Adrenal gland (tissue), 9 donors: ENCODE measurements at regions not wholly inside any gene's neighbourhood (a gene's known extent, or its start where the extent isn't known, plus 50 kb on each side); places are given as distances from the start of the nearest gene placed in this dataset.

Experiments
- DNase-seq, 7 donors: peaks; one replicate each; pipeline ENCODE4 v3.0.0-alpha.2; 2019 to 2020
- H3K27ac ChIP-seq, 5 donors: fragments of 200-600 bp; sonication (generic) in 4 of 5; 1 replicate in 3 of 5; 2 replicates in 2 of 5; pipeline versions ENCODE4 v1.5.1 to v1.8.0; 2016 to 2020; ENCODE audit warnings: mild to moderate bottlenecking in 1 of 5
- H3K27me3 ChIP-seq: fragments of 200-600 bp; 2 replicates; pipeline ENCODE4 v1.8.0; 2021
- H3K36me3 ChIP-seq, 2 donors: fragments of 200-600 bp; replicated peaks in 1 of 2; 1 replicate in 1 of 2; 2 replicates in 1 of 2; pipeline versions ENCODE4 v1.5.1 to v1.8.0; 2018 to 2022
- H3K4me1 ChIP-seq, 2 donors: fragments of 200-600 bp; replicated peaks in 1 of 2; 1 replicate in 1 of 2; 2 replicates in 1 of 2; pipeline versions ENCODE4 v1.5.1 to v1.8.0; 2018 to 2021
- H3K4me3 ChIP-seq, 4 donors: fragments of 200-600 bp; sonication (generic) in 3 of 4; one replicate each; pipeline ENCODE4 v1.5.1; 2016 to 2018
- H3K9me3 ChIP-seq, 3 donors: fragments of 200-600 bp; sonication (generic) in 1 of 3; replicated peaks in 1 of 3; 1 replicate in 2 of 3; 2 replicates in 1 of 3; pipeline versions ENCODE4 v1.5.1 to v1.8.0; 2016 to 2021
- POLR2A ChIP-seq, 2 donors: fragments of 450-650 bp; IDR thresholded peaks; one replicate each; pipeline ENCODE4 v1.6.1; 2017; ENCODE audit warnings: antibody characterized with exemption in 2 of 2, mild to moderate bottlenecking in 2 of 2, moderate library complexity in 1 of 2
- WGBS, 4 donors: extraction: QIAGEN DNeasy Blood & Tissue Kit in 2 of 4; methylation state at CpG; one replicate each; pipeline versions ENCODE4 v1.1.5 to v1.1.7; 2013 to 2017; 5-methylcytosine and 5-hydroxymethylcytosine counted together
- intact Hi-C, 2 donors: fragments of 100-400 bp; cut with DNase I; formaldehyde crosslinking; loops; one replicate each; pipeline versions ENCODE4 v1.14.1 to v1.15.0; 2022 to 2023
- TF ChIP-seq, protein P1 (sequence below), 6 experiments: fragments of 450-650 bp in 4 of 6; fragments of 200-600 bp in 2 of 6; sonication (generic) in 1 of 6; IDR thresholded peaks; 1 replicate in 5 of 6; 2 replicates in 1 of 6; pipeline versions ENCODE4 v1.5.1 to v1.8.0; 2016 to 2021; ENCODE audit warnings: antibody characterized with exemption in 6 of 6, mild to moderate bottlenecking in 2 of 6, moderate library complexity in 1 of 6
- donor health status: healthy with polysubstance abuse.
- donor health status: Bipolar disorder and iron deficiency.
- donor health status: DM: yes; HTN: yes; CAD: no.
- donor health status: DM: no; HTN: no; CAD: no.
- donor health status: DM: no; HTN: no; CAD: no.

GRCh38 chr5:61728287-61728686 lies 396.2 kb downstream of the ZSWIM6 start:
- Histone ChIP-seq H3K36me3 (no peaks in the 10 kb centered on the region), H3K9me3 (no peaks in the 10 kb centered on the region), H3K27ac (no peak overlapping the region), H3K4me3 (no peak overlapping the region), H3K27me3 (no peaks in the 10 kb centered on the region), H3K4me1 (peaks cover 0 to 16% of the 10 kb centered on the region in 2 donors)
- intact Hi-C loops, result no loop called here
- DNase-seq, result no peak
- WGBS, 4 donors, result 31 to 51% (median 41%) methylated on average over 1 of the region's 1 CpG
- no peak for TF ChIP-seq POLR2A (IDR thresholded peaks at IDR 0.05)
- TF ChIP-seq, protein P1, sequence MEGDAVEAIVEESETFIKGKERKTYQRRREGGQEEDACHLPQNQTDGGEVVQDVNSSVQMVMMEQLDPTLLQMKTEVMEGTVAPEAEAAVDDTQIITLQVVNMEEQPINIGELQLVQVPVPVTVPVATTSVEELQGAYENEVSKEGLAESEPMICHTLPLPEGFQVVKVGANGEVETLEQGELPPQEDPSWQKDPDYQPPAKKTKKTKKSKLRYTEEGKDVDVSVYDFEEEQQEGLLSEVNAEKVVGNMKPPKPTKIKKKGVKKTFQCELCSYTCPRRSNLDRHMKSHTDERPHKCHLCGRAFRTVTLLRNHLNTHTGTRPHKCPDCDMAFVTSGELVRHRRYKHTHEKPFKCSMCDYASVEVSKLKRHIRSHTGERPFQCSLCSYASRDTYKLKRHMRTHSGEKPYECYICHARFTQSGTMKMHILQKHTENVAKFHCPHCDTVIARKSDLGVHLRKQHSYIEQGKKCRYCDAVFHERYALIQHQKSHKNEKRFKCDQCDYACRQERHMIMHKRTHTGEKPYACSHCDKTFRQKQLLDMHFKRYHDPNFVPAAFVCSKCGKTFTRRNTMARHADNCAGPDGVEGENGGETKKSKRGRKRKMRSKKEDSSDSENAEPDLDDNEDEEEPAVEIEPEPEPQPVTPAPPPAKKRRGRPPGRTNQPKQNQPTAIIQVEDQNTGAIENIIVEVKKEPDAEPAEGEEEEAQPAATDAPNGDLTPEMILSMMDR (IDR thresholded peaks at IDR 0.05), result no peak

GRCh38 chr5:61730866-61731265 lies 398.8 kb downstream of the ZSWIM6 start:
- Histone ChIP-seq H3K36me3 (no peaks in the 10 kb centered on the region), H3K4me1 (peaks cover 0 to 16% of the 10 kb centered on the region in 2 donors), H3K27me3 (no peaks in the 10 kb centered on the region), H3K27ac (no peak overlapping the region), H3K4me3 (no peak overlapping the region), H3K9me3 (no peaks in the 10 kb centered on the region)
- 50 to 63% (median 54%) methylated on average over 3 of the region's 3 CpGs for WGBS, 4 donors
- TF ChIP-seq, protein P1 (IDR thresholded peaks at IDR 0.05), result no peak
- TF ChIP-seq POLR2A (IDR thresholded peaks at IDR 0.05), result no peak
- intact Hi-C loops, result no loop called here
- DNase-seq, result no peak

GRCh38 chr5:61731267-61731945 lies 399.3 kb downstream of the ZSWIM6 start:
- peak overlapping the region in 2 of 5 donors; percentile 18 to 29 for H3K27ac ChIP-seq
- H3K36me3 ChIP-seq, result no peaks in the 10 kb centered on the region
- H3K9me3 ChIP-seq, result no peaks in the 10 kb centered on the region
- no peaks in the 10 kb centered on the region for H3K27me3 ChIP-seq
- peak overlapping the region in 1 of 4 donors; percentile 30 for H3K4me3 ChIP-seq
- intact Hi-C loops, result no loop called here
- peak in 1 of 7 donors; percentile 16 for DNase-seq
- WGBS, 4 donors, result 51 to 64% (median 55%) methylated on average over 6 of the region's 6 CpGs
- TF ChIP-seq POLR2A (IDR thresholded peaks at IDR 0.05), result no peak
- TF ChIP-seq, protein P1 (IDR thresholded peaks at IDR 0.05), result no peak
- H3K4me1 ChIP-seq, result peaks cover 0 to 16% of the 10 kb centered on the region in 2 donors

- Histone ChIP-seq H3K4me1 (peaks cover 0 to 16% of the 10 kb centered on the region in 2 donors), H3K9me3 (no peaks in the 10 kb centered on the region), H3K36me3 (no peaks in the 10 kb centered on the region), H3K4me3 (peak overlapping the region in 1 of 4 donors; percentile 30), H3K27me3 (no peaks in the 10 kb centered on the region), H3K27ac (peak overlapping the region in 2 of 5 donors; percentile 18 to 29)
- intact Hi-C loops, result no loop called here
- TF ChIP-seq POLR2A (IDR thresholded peaks at IDR 0.05), result no peak
- TF ChIP-seq, protein P1 (IDR thresholded peaks at IDR 0.05), result no peak
- 18 to 28% (median 21%) methylated on average over 5 of the region's 5 CpGs for WGBS, 4 donors
- DNase-seq, result peak in 4 of 7 donors; percentile 13 to 22 (median 20)
Observed at GRCh38 chr5:61731946-61732314, 399.9 kb downstream of the ZSWIM6 start.
